Ishikawa (cell line): ENCODE measurements at regions not wholly inside any gene's neighbourhood (a gene's known extent, or its start where the extent isn't known, plus 50 kb on each side); places are given as distances from the start of the nearest gene placed in this dataset.

Experiments used
- CEBPB ChIP-seq: IDR thresholded peaks from 2 replicates; pipeline ENCODE4 v1.6.1; 2012
- EP300 ChIP-seq: IDR thresholded peaks from 2 replicates; pipeline ENCODE4 v1.6.1; 2012; ENCODE audit warnings: borderline replicate concordance
- FOXM1 ChIP-seq: IDR thresholded peaks from 2 replicates; pipeline ENCODE4 v1.6.1; 2012; ENCODE audit warnings: low read depth, borderline replicate concordance
- MAX ChIP-seq: IDR thresholded peaks from 2 replicates; pipeline ENCODE4 v1.6.1; 2012
- RAD21 ChIP-seq: IDR thresholded peaks from 2 replicates; pipeline ENCODE4 v1.6.1; 2012; ENCODE audit warnings: low read depth
- REST ChIP-seq: IDR thresholded peaks from 2 replicates; pipeline ENCODE4 v1.6.1; 2012; ENCODE audit warnings: low read depth, mild to moderate bottlenecking
- TAF1 ChIP-seq: IDR thresholded peaks from 2 replicates; pipeline ENCODE4 v1.6.1; 2012; ENCODE audit warnings: low read depth, mild to moderate bottlenecking
- TCF12 ChIP-seq: IDR thresholded peaks from 2 replicates; pipeline ENCODE4 v1.6.1; 2012; ENCODE audit warnings: low read depth
- TEAD4 ChIP-seq: IDR thresholded peaks from 2 replicates; pipeline ENCODE4 v1.6.1; 2012
- USF1 ChIP-seq: IDR thresholded peaks from 2 replicates; pipeline ENCODE4 v1.6.1; 2012
- YY1 ChIP-seq: IDR thresholded peaks from 2 replicates; pipeline ENCODE4 v1.6.1; 2012; ENCODE audit warnings: low read depth
- ZBTB7A ChIP-seq: IDR thresholded peaks from 2 replicates; pipeline ENCODE4 v1.6.1; 2012; ENCODE audit warnings: low read depth

GRCh38 chr3:187972454-187972853, 181.5 kb upstream of the LPP start:
- TF ChIP-seq USF1 (no peak), RAD21 (no peak), TCF12 (no peak), EP300 (no peak), REST (no peak), YY1 (no peak), TAF1 (no peak), MAX (no peak), ZBTB7A (no peak), CEBPB (no peak), FOXM1 (no peak), TEAD4 (no peak)
